ENCODE measurements at regions not wholly inside any gene's neighbourhood (a gene's known extent, or its start where the extent isn't known, plus 50 kb on each side); places are given as distances from the start of the nearest gene placed in this dataset.

GRCh38 chr7:46153951-46154787 is 233.1 kb upstream of the IGFBP3 start:
- no peak for DNase-seq

DNA sequence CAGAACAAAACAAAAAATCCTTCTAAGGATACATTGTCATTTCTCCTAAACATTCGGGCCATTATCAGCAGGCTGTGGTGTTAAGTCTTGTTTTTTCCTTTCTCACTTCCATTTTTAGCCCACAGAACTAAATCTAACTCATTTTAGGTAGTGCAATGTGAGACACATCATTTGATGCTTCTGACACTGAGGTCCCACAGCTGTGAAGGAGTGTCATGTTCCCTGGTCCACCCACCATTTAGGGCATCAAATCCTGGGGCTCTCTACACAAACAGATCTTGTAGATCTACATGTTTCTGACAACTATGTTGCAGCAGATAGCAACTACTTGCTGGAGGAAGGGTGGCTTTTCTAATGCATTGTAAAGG is 232.5 kb upstream of the IGFBP3 start:
- Histone ChIP-seq H3K4me3 (ENCODE audit: low read length in 3 of 3) (no peak overlapping the region), H3K36me3 (ENCODE audit: control insufficient read depth in 2 of 3, insufficient read depth in 3 of 3, low read length in 3 of 3) (no peaks in the 10 kb centered on the region), H3K27me3 (ENCODE audit: control insufficient read depth, insufficient read depth, low read length) (no peaks in the 10 kb centered on the region), H3K4me1 (ENCODE audit: control insufficient read depth in 2 of 3, insufficient read depth in 2 of 3, low read depth in 1 of 3, low read length in 3 of 3) (peaks cover 0 to 8% (median 5%) of the 10 kb centered on the region in 3 donors), H3K9ac (ENCODE audit: low read length in 3 of 3) (no peak overlapping the region), H3K9me3 (ENCODE audit: control insufficient read depth in 2 of 3, insufficient read depth in 1 of 3, low read length in 3 of 3) (no peaks in the 10 kb centered on the region), H3K27ac (ENCODE audit: low read depth in 2 of 2, low read length in 2 of 2) (peak overlapping the region in 1 of 2 donors; percentile 5)
- DNase-seq (peak in 3 of 5 donors; percentile 40 to 70 (median 63)), FAIRE-seq (no peak)
- intact Hi-C loops (cut with DNase I), result no loop called here
- TF ChIP-seq, protein P1, sequence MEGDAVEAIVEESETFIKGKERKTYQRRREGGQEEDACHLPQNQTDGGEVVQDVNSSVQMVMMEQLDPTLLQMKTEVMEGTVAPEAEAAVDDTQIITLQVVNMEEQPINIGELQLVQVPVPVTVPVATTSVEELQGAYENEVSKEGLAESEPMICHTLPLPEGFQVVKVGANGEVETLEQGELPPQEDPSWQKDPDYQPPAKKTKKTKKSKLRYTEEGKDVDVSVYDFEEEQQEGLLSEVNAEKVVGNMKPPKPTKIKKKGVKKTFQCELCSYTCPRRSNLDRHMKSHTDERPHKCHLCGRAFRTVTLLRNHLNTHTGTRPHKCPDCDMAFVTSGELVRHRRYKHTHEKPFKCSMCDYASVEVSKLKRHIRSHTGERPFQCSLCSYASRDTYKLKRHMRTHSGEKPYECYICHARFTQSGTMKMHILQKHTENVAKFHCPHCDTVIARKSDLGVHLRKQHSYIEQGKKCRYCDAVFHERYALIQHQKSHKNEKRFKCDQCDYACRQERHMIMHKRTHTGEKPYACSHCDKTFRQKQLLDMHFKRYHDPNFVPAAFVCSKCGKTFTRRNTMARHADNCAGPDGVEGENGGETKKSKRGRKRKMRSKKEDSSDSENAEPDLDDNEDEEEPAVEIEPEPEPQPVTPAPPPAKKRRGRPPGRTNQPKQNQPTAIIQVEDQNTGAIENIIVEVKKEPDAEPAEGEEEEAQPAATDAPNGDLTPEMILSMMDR (IDR thresholded peaks at IDR 0.05; ENCODE audit: borderline replicate concordance, extremely low read depth, insufficient read depth), result no peak

More at GRCh38 chr7:46153951-46154787, 233.1 kb upstream of the IGFBP3 start:
- H3K27ac ChIP-seq (ENCODE audit: low read depth in 2 of 2, low read length in 2 of 2), result peak overlapping the region; percentile 5 to 49
- H3K36me3 ChIP-seq (ENCODE audit: control insufficient read depth in 2 of 3, insufficient read depth in 3 of 3, low read length in 3 of 3), result no peaks in the 10 kb centered on the region
- no peak for FAIRE-seq
- TF ChIP-seq, protein P1 (IDR thresholded peaks at IDR 0.05; ENCODE audit: borderline replicate concordance, extremely low read depth, insufficient read depth), result no peak
- no peak overlapping the region for H3K4me3 ChIP-seq (ENCODE audit: low read length in 3 of 3)
- intact Hi-C loops (cut with DNase I), result no loop called here
- H3K27me3 ChIP-seq (ENCODE audit: control insufficient read depth, insufficient read depth, low read length), result no peaks in the 10 kb centered on the region
- no peak overlapping the region for H3K9ac ChIP-seq (ENCODE audit: low read length in 3 of 3)
- H3K4me1 ChIP-seq (ENCODE audit: control insufficient read depth in 2 of 3, insufficient read depth in 2 of 3, low read depth in 1 of 3, low read length in 3 of 3), result peaks cover 0 to 8% (median 5%) of the 10 kb centered on the region in 3 donors
- H3K9me3 ChIP-seq (ENCODE audit: control insufficient read depth in 2 of 3, insufficient read depth in 1 of 3, low read length in 3 of 3), result no peaks in the 10 kb centered on the region

DNA sequence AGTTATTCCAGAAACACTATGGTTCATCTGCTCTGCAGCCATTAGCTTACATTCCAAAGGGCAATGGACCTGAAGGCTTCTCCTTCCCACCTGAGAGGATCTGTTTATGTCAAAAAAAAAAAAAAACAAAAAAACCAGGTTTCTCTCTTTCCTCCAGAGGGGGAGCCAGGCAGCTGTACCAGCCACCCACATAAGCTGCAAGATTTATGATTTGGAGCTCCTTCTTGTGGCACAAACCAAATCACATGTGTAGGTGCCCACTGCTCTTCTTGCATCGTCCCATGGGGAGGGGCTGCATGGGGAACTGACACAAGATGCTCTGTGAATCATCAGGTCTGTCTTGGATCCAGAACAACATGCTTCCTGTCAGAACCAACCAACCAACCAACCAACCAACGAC is 231.6 kb upstream of the IGFBP3 start:
- no peaks in the 10 kb centered on the region for H3K36me3 ChIP-seq (ENCODE audit: control insufficient read depth in 2 of 3, insufficient read depth in 3 of 3, low read length in 3 of 3)
- TF ChIP-seq, protein P1 (IDR thresholded peaks at IDR 0.05; ENCODE audit: borderline replicate concordance, extremely low read depth, insufficient read depth), result no peak
- FAIRE-seq, result no peak

More for the DNA sequence above, 231.6 kb upstream of the IGFBP3 start:
- Histone ChIP-seq H3K27ac (ENCODE audit: low read depth in 2 of 2, low read length in 2 of 2) (no peak overlapping the region), H3K4me1 (ENCODE audit: control insufficient read depth in 2 of 3, insufficient read depth in 2 of 3, low read depth in 1 of 3, low read length in 3 of 3) (peaks cover 0 to 8% (median 5%) of the 10 kb centered on the region in 3 donors), H3K27me3 (ENCODE audit: control insufficient read depth, insufficient read depth, low read length) (no peaks in the 10 kb centered on the region), H3K9ac (ENCODE audit: low read length in 3 of 3) (no peak overlapping the region), H3K9me3 (ENCODE audit: control insufficient read depth in 2 of 3, insufficient read depth in 1 of 3, low read length in 3 of 3) (no peaks in the 10 kb centered on the region), H3K4me3 (ENCODE audit: low read length in 3 of 3) (no peak overlapping the region)
- intact Hi-C loops (cut with DNase I), result no loop called here
- DNase-seq, result peak in 2 of 5 donors; percentile 31 to 52
